GM13976 (cell line): ENCODE measurements at regions not wholly inside any gene's neighbourhood (a gene's known extent, or its start where the extent isn't known, plus 50 kb on each side); places are given as distances from the start of the nearest gene placed in this dataset.
A peak's percentile ranks its signal among the peaks of the same experiment; 100 is the strongest.

Experiments used
- DNase-seq: peaks from one replicate; pipeline ENCODE4 v3.0.0; 2012; ENCODE audit warnings: low spot score
- CTCF ChIP-seq: IDR thresholded peaks from 2 replicates; pipeline ENCODE4 v1.5.1; 2012; ENCODE audit warnings: borderline replicate concordance, mild to moderate bottlenecking; ENCODE audit not compliant: insufficient read depth; ENCODE audit errors: extremely low read depth, missing control alignments, control extremely low read depth
- in situ Hi-C: fragments of 300-500 bp; cut with MboI; formaldehyde crosslinking; loops from one replicate; pipeline ENCODE4 v1.12.0; 2022; ENCODE audit warnings: low sequenced_read_pairs, mixed read lengths, inconsistent platforms; ENCODE audit not compliant: unreplicated experiment

GRCh38 chr12:74349925-74350324 lies 187.7 kb upstream of the ATXN7L3B start:
- TF ChIP-seq CTCF = no peak
- in situ Hi-C loops = no loop called here
- no peak for DNase-seq

GRCh38 chr12:74365178-74365964 lies 172.3 kb upstream of the ATXN7L3B start:
- DNase-seq = peak; percentile 4
- TF ChIP-seq CTCF = peak; percentile 24

GRCh38 chr12:74370608-74371216 lies 166.9 kb upstream of the ATXN7L3B start:
- no peak for TF ChIP-seq CTCF
- in situ Hi-C loops = no loop called here
- DNase-seq = no peak

More at GRCh38 chr12:74365178-74365964, 172.3 kb upstream of the ATXN7L3B start:
- in situ Hi-C loops = no loop called here

- no peak for DNase-seq
- TF ChIP-seq CTCF = no peak
- in situ Hi-C loops = no loop called here
These were observed 158.5 kb upstream of the ATXN7L3B start for GRCh38 chr12:74379114-74379513.

- no peak for TF ChIP-seq CTCF
- in situ Hi-C loops = no loop called here
- no peak for DNase-seq
These were observed 155.7 kb upstream of the ATXN7L3B start for GRCh38 chr12:74381958-74382357.

GRCh38 chr12:74382983-74383382 lies 154.7 kb upstream of the ATXN7L3B start:
- in situ Hi-C loops = no loop called here
- no peak for DNase-seq
- TF ChIP-seq CTCF = no peak
